GM19238 (cell line): ENCODE measurements at regions not wholly inside any gene's neighbourhood (a gene's known extent, or its start where the extent isn't known, plus 50 kb on each side); places are given as distances from the start of the nearest gene placed in this dataset.

Source experiments
- DNase-seq: peaks from one replicate; pipeline ENCODE4 v3.0.0; 2011; ENCODE audit warnings: low spot score; ENCODE audit not compliant: insufficient read length

DNA sequence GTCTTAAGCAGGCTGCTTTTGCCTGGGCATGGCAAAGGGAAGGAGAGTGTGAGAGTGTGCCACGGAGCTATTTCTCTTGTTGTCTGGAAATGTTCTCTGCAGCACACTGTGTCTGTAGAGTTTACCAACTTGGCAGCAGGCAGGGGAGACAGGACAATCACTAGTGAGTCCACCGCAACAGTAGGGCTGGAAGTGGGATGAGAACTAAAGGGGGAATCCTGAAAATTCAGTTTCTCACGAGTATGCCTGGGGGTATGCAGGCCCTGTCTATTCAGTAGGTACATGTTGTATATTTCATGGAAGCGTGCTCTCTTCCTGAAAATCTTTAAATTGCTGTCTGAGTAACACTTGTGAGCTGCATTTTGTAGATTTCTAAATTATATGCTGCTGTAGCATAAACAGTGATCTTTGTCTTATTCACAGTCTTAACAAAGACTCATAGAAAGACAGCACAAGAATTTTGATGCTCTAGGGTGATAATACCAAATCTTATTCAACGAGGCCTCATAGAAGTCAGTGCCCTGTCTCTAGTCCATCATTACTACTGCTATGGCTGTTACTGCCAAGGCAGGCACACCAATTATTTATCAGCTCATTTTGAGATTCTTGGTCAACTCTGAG is 200.4 kb upstream of the LEF1 start:
- DNase-seq = no peak

DNA sequence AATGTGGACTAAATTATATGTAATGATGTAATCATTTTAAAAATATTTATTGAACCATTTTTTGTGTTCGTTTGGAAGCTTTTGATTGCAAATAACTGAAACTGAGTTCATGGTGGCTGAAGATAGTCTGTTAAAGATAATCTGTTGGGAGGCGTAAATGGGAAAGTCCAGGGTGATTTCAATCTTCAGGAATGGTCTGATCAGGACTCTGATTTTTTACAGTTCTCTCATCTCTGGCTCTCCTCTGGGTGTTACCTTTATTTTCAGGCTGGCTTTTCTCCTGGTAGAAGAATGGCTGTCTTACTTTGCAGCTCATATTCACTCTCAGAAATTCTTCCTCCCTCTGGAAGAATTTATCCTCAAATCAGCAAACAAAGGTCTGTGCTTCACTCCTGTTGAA is 199.0 kb upstream of the LEF1 start:
- DNase-seq = no peak

DNA sequence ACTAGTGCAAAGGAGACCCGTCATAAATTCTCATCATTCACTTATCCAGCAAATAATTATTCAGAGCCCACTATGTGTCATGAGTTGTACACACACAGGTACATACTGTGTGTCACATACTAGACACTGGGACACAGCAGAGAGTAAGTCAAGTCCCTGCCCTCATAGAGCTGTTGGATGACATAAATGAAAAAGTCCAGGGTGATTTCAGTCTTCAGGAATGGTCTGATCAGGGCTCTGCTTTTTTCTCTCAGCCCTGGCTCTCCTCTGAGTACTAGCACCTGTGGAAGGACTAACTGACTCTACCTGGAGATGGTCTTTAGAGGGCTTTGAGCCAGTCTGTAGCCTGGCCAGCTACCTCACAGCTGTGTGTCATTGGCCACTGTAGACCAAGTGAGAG is 198.0 kb upstream of the LEF1 start:
- no peak for DNase-seq

DNA sequence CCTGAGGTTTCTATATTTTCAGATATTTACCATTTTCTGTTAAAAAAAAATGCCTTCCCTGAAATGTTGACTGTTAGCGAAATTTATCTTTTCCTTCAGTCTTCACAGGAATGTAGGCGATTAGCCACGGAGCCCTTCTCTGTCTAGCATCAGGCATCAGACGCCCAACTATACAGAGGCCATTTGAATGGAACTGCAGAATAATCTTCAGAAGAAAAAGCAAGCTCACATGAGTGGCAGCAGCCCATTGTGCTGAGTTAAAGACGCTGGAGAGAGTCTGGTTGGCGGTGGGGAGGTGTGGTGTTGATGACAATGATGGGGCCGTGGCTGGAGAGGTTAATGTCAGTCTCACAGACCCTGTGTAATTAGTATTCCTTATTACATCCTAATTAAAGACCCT is 196.8 kb upstream of the LEF1 start:
- DNase-seq = no peak

DNA sequence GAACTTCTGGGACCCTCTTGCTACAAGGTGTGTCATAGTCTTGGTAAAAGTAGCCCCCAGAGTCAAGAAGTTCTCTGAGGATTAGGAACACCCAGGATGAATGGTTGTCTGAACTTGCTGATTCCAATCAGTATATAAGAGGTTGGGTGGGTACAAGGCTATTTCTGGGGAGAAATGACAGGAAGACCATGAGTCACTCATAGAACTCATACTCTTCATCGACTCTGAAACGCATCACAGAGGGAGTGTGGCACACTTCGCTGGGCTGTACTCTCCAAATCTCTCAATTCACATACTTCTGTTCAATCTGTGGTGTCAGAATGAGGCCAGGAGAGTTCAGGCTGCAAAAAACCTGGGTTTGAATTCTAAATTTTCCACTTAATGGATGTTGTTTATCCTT is 193.2 kb upstream of the LEF1 start:
- no peak for DNase-seq

DNA sequence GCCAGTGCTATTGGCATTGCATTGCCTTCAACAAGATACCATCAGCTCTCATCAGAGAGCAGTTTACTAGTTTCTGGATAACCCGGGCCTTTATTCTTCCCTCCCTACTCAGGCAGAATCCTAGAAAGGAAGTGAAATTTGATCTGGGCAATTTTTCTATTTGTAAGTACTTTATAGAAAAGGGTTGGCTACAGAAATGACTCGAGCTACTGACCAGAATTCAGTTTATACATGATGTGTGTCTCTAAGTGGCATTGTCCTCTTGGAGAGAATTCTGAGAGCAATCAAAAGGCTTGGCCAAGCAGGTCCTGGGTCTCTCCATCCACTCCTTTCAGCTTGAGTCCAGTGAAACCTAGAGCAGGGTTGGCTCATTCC is 192.7 kb upstream of the LEF1 start:
- DNase-seq = no peak

DNA sequence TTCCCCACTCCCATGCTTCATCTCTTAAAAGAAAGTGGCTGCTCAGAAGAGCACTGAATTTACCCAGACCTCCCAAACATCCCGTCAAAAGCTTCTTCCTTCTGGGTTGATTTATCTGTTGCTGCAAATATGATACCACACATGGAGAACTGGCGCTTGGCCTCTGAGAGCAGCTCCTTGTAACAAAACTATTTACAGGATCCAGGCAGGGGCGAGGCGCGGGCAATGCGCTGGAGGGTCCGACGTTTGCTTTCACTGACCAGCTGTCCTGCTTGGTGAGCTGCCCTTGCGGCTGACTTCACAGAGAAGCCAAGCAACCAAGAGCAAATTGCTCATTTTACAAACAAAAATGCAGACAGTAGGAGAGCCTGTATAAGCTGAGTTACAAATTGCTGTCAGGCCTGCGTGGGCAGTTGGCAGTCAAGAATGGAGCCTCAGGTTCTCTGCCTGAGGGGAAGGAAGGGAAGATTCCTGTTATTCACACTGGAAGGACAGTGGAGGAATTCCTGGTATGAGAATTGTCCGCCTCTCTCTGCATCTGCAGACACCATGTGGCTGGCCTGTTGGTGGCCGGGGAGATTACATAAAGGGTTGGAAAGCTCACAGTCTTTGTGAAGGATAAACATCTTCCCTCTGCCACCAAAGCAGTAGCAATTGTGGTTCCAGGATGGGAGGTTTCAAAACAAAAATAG is 192.2 kb upstream of the LEF1 start:
- no peak for DNase-seq

DNA sequence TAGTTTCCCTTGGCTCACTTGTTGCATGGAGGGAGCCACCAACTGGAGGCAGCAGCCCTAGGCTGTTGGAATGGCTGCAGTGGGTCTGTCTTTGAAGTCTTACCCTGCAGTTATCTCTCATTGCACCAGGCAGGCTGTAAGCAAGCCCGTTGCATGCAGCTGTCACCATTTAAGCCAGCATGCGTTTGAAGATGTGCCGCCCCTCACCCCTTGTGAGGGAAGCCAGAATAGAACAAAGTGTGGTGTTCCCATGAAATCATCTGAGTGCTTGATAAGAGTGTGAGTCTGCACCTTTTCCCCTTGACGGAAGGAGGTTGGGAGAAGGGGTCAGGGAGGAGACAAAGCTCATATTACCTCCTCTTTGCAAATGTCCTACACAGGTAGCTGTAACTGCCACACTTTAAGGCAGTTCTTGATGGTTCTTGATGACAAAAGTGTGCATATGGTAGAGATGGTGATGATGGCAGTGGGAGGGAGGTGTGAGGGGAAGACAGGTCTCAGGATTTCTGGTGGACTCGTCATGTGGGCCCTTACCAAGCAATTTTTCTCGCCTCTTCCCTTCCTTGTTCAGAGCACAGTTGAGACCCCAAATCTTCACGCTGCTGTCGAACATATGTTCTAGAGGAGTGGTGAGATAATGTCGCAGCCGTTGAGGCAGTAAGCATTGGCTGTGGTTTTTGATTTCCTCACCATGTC is 191.4 kb upstream of the LEF1 start:
- DNase-seq = no peak

DNA sequence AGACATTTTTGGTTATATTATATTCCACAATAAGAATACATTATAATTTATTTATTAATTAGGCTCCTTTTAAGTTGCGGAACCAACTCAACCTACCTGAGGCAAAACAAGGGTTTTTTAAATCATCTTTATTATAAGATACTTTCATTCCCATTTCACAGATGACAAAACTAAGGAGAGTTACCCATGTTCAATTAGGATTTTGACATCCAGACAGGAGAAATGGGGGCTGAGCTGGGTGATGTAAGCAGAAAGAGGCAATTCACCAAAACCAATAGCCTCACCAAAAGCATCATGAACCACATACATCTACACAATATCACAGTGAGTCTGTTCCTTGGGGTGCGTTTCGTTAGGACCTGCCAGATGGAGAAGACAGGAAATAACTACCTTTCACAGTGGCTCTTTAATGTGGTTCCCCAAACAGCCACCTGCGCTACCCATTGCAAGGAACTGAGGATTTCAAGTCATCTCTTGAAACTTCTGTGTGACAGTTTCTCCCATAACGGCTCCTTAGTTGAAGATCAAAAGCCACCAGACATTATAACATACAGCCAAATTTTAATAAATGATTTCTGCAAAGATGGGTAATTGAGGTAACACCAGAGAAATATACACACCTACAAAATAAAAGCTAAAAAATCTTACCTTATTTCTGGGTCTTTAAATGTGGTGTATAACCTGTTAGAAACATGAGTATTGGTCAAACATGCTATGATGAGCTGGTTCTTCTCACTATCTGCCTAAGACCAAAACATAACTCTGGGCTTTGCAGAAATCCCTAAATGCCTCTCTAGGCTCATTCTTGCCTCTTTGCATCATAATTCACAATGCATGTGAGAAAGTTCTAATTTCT is 190.6 kb upstream of the LEF1 start:
- DNase-seq = no peak

DNA sequence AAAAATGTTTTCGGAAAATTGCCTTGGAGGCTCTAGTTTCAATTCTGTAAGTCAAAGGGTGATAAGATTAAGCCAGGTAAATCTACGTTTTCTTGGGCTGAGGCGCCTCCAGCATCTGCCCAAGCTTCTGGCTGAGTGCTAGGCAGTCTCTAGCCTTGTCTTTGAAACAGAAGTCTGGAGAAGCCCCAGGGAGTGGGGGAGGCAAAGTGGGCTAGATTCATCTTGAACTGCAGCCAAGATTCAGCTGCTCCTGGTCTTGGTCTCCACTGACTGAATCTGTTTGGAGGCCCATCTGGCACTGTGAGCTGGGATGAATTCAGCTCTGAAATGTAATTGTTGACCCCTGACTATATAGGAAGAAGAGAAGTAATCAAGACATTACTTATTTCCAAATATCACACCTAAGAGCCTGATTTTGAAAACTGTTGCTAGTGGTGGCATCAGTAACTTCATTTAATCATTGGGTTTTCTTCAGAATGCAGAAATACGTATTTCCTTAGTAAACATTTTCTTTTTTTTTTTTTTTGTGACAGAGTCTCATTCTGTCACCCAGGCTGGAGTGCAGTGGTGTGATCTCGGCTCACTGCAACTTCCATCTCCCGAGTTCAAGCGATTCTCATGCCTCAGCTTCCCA is 187.3 kb upstream of the LEF1 start:
- no peak for DNase-seq

DNA sequence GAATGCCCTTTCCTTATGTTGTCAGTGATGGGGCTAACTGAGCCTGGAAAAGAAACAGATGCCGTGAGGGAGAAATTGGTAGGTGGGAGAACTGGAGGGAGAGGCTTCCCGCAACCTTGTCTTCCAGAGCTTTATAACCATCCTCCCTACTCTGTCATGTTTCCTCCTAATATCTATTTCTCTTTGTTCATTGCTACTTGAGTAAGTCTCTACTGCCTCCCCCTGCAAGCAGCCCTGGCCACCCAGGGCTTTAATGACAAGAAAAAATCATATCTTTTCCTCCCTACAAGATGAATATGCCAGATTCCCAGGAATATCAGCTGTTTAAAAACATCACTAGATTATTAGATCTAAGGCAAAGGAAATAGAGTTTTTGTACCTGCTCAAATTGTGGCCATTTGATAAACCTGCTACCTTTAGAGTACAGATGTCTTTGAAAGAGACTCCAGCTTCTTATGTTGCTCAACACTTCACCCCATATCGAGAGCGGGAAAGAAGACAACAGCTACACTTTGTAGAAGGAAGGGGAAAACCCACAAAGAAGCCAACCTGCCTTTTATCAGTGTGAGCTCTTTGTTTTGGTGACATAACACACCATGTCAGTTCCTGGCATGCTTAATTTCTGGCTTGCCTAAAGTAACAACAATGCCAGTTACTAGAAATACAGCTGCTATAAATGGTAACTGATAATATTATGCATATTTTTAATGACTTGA is 186.6 kb upstream of the LEF1 start:
- no peak for DNase-seq

DNA sequence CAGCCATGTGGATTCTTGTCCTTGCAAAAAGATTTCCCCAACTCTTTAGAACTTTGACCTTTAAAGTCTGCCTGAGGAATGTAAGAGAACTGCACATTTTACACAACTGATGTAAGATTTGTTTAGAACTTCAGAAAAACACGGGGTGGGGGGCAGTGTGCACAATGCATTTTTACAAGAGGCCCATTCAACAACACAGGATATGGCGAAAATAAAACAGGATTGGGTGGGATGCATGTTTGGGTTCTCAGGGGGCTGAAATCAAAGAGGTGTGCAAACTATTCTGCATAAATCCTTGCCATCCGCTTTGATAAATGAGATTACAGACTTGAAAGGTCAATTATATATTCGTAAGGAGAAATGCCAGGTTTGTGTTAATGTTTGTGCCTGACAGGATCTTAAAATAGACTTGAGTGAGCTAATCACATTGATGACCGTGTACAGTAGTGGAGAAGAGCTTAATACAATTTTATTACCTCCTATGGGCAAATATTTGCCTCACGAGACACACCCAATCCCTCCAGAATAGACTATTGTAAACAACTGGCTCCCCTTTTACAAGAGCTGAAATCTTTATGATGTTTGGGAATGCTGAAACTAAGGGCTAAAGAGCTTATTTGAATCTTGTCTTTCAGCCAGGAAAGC is 184.1 kb upstream of the LEF1 start:
- no peak for DNase-seq

DNA sequence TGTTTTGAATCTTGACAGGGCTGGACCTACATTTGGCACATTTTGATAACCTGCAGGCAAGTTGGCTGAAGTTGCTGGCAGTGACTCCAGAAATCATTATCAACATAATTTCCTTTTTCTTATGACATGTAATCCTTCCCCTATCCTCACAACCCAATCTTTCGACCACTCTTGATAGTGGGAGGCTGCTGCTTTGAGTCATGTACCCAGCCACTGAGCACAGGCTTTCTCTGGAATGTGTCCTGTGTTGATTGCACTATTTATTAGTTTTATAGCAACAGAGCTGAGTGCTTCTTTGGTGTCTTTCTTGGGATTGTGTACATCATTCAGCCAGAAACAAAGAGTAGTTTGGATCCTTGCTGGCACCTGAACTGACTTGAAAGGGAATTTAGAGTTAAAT is 183.1 kb upstream of the LEF1 start:
- DNase-seq = no peak

DNA sequence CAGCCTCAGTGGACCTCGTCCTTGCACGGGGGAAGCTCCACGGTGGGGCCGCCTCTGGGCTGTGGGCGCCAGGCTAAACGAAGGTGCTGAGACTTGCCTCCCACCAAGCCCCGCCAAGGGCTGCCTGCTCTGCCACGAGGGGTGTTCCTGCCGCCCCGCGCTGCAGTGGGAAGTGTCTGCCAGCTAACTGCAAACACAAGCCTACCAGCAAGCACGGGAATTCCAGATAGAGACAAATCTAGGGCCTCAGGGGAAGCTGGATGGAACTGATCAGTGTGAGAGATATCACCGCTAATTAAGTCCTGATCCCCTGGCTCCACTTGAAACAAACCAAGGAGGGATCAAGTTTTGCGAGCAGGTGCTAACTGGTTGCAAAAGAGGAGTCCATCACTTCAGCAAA is 181.6 kb upstream of the LEF1 start:
- DNase-seq = no peak

DNA sequence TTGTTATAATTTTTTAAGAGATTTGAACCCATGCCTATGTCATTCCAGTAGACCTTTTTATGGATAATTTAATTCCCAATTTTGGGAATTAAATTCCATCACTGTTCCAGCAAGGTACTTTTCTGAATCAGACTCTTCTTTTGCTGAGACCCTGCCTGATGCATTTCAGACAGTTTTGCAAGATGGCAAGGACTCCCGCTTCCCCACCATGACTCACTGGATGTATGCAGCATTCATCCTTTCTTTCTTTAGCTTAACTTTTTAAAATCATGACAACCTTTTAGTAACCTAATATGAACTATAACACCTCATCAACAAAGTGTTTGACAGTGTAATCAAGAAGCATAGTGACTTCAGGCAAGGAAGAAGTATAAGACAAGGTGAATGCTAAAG is 178.1 kb upstream of the LEF1 start:
- DNase-seq = no peak

DNA sequence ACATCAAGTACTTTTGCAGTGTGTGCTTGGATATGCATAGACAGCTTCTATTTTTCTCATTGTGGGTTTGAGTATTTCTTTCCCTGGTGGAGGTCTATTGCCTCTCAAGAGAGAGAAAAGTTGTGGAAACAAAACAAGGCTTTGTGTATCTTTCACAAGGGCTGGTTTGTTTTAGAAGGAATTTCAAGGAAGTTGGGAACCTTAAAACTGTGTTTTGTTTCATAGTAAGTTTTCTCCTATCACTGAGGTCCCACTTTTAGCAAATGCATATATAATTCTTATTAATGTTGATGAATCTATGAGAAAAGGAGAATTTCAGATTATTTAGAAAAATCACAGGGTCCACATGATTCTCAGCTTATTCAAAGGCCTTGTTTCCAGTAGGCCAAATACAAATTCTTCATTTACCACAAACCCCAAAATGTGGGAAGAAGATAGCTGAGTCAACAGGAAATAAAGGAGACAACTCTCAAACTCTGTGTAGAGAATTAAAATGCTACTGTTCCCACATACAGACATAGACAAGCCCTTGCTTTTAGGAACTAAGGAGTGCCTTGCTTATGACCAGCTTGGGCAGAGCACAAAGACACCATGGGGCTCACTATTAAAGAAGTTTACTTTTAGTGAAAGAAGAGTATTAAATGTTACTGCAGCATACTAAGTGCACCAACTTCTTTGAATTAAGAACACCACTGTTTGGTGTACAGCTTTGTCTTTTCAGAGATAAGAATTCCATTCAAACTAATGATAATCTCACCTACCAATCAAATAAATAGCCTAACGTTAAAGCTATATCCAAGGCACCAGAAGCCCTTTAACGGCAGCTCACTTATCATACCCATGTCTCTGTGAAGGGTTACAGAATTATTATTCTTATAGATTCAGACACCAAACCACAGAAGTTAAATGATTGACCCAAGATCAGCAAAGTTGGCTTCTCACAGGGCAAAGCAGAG is 177.4 kb upstream of the LEF1 start:
- no peak for DNase-seq

DNA sequence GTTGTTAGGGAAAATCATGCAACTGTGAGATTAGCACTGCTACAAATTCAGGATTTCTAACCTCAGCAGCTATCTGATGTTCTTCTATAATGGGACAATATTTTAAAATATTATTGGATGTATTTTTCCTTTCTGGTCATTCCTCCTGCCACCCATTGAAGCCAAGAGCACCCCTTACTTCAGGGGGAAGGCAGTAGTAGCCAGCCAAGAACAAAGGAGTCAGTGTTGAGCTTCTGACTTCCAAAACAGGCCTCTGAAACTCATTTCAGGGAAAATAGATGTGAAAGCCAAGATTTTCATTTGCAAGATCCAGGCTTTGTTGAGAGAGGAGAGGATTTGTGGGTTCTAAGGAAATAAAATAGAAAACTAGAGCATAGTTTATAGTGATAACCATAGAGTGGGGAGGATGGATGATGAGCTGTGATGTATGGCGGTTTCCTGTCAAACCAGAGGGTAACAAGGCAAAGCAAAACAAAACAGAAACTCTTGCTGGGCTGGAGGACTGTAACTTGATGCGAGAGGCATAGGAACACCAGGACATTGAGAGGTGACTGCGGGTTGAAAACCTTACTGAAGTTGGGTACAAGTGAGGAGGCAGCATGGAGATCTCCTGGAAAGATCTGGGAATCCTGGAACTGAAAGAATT is 173.7 kb upstream of the LEF1 start:
- no peak for DNase-seq

DNA sequence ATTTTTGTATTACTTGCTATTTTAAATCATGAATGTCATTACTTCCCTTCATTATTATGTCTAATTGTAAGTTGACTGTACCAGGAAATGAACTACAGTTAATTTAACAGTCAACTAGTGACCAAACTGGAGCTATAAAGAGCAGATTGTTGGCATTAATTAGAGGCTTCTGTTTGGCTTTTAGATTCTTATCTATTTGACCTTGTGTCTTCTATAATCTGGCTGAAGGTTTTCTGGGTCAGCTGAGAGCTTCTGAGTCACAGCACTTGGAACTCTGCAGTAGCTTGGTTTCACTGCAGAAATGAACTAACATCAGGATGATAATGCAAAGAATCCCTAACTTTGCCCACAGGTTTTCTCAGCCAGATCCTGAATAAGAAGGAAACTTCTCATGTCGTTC is 169.2 kb upstream of the LEF1 start:
- no peak for DNase-seq

DNA sequence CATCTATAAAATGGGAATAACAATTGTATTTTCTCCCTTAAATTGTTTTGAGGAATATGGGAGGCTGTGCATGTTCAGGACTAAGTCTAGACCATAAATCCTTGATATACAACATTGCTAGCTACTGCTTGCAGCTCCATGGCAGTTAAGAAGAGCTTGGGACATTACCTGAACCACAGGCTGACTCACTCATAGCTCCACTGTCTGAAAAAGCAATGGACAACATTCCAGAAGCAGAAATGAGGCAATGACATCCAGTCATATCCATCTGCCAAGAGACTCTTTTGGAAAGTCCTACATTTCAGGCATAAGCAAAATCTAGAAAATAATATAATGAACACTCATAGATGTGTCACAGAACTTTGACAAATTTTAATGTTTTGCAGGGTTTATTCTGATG is 167.3 kb upstream of the LEF1 start:
- DNase-seq = no peak
